ES-I3 (cell line): ENCODE measurements at regions not wholly inside any gene's neighbourhood (a gene's known extent, or its start where the extent isn't known, plus 50 kb on each side); places are given as distances from the start of the nearest gene placed in this dataset.

Experiments
- H3K36me3 ChIP-seq: 2 replicates; pipeline ENCODE4 v1.6.1; 2013; ENCODE audit warnings: mild to moderate bottlenecking, low read length, control low read depth, moderate library complexity; ENCODE audit not compliant: insufficient read depth
- H3K4me1 ChIP-seq: 2 replicates; pipeline ENCODE4 v1.6.1; 2013; ENCODE audit warnings: mild to moderate bottlenecking, control low read depth, low read length; ENCODE audit not compliant: insufficient read depth
- H3K9ac ChIP-seq: 2 replicates; pipeline ENCODE4 v1.6.1; 2013; ENCODE audit warnings: low read depth, mild to moderate bottlenecking, low read length, moderate library complexity
- H3K9me3 ChIP-seq: 2 replicates; pipeline ENCODE4 v1.6.1; 2013; ENCODE audit warnings: mild to moderate bottlenecking, low read length, moderate library complexity; ENCODE audit not compliant: control insufficient read depth, insufficient read depth

DNA sequence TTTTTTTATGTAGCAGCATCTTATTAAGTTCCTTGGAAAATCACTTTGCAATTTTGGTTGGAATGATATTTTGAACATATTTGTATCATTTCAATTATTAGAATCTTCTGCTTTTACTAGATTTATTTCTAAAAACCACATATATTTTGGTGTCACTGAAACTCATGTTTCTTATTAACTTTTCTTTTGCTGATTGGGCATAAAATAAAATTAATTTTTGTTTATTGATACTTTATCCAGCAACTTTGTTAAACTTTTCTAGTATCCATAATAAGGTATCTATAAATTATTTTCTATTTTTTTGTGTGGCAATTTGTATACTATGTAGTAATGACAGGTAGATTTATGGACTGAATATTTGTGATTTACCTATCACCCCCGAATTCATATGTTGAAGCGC, 556.4 kb upstream of the ATXN8OS start:
- peaks cover 4% of the 10 kb centered on the region; the same call in 1 of the 2 replicates for H3K4me1 ChIP-seq
- no peaks in the 10 kb centered on the region for H3K9me3 ChIP-seq

DNA sequence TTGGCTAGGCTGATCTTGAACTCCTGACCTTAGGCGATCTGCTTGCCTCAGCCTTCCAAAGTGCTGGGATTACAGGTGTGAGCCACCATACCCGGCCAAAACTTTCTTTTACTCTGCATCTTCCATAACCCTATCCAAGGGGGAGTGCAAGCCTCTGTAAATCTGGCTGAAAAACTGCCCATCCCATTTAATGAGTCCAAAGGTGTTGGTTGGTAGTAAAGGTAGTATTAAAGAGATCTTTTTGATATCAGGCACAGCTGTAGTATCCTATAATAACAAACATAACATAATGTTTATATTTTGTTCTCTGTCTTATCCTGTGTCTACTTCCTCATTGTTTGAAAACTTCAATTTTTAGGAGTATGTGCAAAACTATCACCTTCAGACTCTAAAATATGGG, 559.8 kb upstream of the ATXN8OS start:
- no peaks in the 10 kb centered on the region for H3K36me3 ChIP-seq
- H3K9me3 ChIP-seq, result no peaks in the 10 kb centered on the region
- H3K9ac ChIP-seq, result no peak overlapping the region
- H3K4me1 ChIP-seq, result no peaks in the 10 kb centered on the region

More for the DNA sequence above, 556.4 kb upstream of the ATXN8OS start:
- Histone ChIP-seq H3K36me3 (no peaks in the 10 kb centered on the region), H3K9ac (no peak overlapping the region)

DNA sequence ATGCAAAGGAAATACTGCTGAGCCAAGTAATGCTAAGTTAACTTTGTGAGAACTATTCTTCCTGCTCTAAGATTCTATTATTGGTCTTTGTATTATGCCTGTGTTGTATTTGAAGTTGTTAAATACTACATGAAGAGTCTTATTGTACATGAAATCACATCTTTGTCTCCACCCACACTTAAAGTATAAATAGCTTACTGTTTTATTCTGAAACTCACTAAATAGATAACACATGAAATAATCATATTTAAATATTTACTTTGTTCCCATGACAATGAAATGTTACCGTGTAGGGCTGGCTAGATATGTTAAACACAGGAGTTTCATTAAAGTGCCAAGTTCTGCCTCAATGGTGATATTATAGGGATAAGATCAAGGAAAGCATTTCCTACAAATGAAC, 562.1 kb upstream of the ATXN8OS start:
- H3K9me3 ChIP-seq, result no peaks in the 10 kb centered on the region
- H3K36me3 ChIP-seq, result no peaks in the 10 kb centered on the region
- H3K9ac ChIP-seq, result no peak overlapping the region
- H3K4me1 ChIP-seq, result no peaks in the 10 kb centered on the region

DNA sequence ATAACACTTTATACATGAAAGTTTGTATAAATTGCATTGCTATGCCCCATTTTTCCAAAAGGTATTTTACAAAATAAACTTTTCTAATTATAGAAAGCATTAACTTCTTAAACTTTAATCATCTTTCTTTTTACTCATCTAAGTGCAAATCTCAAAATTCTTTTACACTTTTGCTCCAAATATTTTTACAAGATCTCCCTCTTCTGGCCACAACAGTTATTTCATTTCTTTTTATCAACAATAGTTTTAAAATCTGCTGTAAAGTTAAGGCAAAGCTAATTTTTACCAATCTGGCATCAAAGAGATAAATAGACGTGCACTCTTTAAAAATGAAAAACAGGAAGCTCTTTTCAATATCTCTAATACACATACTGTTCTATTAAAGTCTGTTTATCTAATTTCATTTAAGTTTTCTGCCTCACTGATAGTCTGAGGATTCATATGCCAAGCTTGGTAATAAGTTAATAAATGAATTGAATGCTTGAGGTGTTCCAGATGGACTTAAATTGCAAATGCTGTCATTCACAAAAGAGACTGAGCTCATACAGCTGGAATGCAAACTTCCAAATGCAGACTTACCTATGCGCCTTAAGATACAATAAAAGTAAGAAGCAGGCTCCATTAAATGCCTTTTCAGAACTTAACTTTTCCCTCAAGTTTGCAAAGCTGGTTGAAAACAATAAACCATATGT, 583.0 kb upstream of the ATXN8OS start:
- H3K9me3 ChIP-seq, result no peaks in the 10 kb centered on the region
- H3K9ac ChIP-seq, result no peak overlapping the region
- no peaks in the 10 kb centered on the region for H3K36me3 ChIP-seq
- H3K4me1 ChIP-seq, result peaks cover 8% of the 10 kb centered on the region; the same call in 1 of the 2 replicates

DNA sequence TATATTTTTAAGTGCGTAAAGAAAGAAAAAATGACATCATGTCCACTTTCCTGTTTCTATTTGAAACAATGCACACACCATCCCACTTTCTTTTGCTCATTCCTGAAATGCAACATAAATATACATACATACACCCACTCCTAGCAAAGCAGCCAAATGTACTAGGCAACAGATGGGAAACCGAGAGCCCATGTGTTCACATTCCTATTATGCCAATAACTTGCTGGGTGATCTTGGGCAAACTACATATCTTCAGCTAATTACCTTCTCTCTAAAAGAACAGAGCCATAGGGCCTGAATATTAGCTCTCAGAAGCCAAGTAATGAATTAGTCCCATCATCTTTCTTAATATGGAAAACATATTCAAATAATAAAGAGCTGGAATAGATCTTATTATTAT, 610.6 kb upstream of the ATXN8OS start:
- Histone ChIP-seq H3K9ac (no peak overlapping the region), H3K9me3 (no peaks in the 10 kb centered on the region), H3K36me3 (no peaks in the 10 kb centered on the region), H3K4me1 (no peaks in the 10 kb centered on the region)

DNA sequence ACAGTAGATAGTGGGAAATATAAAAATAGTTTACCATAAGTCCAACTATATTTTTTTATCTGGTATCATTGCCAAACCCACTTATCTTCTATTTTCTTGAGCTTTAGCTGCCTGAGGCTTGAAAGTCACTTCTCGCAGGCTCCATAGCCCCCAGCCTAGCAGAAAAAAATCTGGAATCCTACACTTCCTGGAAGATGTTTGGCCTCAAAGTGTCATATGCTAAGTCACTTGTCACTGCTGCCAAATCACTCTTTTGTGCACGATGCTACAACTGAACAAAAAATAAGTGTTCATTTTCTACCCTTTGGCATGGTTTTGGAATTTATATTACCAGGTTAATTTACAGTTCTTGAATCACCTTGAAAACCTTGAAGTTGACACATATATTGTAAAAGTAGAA, 612.5 kb upstream of the ATXN8OS start:
- Histone ChIP-seq H3K9me3 (no peaks in the 10 kb centered on the region), H3K4me1 (no peaks in the 10 kb centered on the region), H3K9ac (no peak overlapping the region), H3K36me3 (no peaks in the 10 kb centered on the region)

DNA sequence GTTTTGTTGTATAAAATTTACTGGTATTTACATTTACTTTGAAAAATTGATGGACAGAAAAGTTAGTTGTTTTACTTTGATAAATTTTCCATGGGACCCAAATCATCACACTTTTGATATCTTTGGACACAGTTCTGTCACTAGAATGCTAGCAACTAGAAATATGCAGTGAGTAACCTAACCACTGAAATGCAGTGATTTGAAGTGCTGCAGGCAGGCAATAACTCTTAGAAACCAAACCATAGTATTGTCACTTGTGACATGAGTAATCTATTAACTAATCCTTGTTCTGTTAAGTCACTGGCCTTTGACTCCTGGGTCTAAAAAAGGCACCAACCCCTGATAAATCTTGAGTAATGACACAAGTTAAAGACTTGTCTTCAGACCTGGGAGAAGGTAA, 620.0 kb upstream of the ATXN8OS start:
- peaks cover 3% of the 10 kb centered on the region; the same call in 1 of the 2 replicates for H3K9me3 ChIP-seq

DNA sequence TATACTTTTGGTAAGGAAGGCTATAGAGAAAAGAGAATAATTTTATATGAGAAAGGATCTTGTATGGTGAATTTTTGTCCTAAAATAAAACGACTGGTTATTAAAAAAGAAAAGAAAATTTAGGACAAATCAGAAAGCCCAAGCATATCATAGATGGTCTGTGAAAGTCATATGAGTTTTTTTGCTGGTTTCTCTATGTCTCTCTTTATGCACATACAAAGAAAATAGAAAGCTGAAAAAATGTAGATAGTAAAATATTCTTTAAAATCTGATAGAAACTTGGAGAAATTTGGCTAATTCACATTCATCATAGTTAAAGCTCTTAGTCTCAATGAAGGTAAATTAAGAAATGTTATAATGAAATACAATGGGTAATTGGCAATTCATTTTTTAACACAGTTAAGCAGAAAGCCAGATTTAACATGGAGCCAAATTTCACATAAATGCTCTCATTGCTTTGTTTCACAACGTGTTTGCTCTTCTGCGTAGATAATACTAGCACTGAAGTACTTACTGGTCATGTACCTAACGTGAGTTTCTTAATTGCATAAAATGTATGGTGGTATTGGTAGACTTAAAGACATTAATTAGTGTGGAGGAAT, 621.5 kb upstream of the ATXN8OS start:
- H3K9me3 ChIP-seq, result peaks cover 3% of the 10 kb centered on the region; the same call in 1 of the 2 replicates
- H3K9ac ChIP-seq, result no peak overlapping the region
- no peaks in the 10 kb centered on the region for H3K36me3 ChIP-seq
- no peaks in the 10 kb centered on the region for H3K4me1 ChIP-seq

More for the DNA sequence above, 620.0 kb upstream of the ATXN8OS start:
- H3K36me3 ChIP-seq, result no peaks in the 10 kb centered on the region
- H3K4me1 ChIP-seq, result no peaks in the 10 kb centered on the region
- no peak overlapping the region for H3K9ac ChIP-seq

DNA sequence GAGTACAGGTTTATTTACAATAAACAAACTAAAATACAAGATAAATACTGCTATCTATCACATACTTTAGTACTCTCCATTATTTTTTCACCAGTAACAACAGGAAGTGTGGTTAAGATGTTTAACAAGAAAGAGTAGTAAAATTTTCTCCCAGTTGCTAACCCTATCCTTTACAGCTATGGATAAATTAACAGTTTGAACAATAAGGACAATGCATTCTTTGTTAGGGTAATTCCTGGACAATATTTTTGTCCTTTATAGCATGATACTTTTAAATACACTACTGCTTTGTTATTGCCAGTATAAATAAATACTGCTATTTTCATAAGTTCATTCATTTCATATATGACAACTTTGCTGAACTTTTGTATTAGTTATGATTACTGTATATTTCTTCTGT, 630.2 kb upstream of the ATXN8OS start:
- Histone ChIP-seq H3K4me1 (no peaks in the 10 kb centered on the region), H3K9me3 (no peaks in the 10 kb centered on the region), H3K36me3 (no peaks in the 10 kb centered on the region), H3K9ac (no peak overlapping the region)

DNA sequence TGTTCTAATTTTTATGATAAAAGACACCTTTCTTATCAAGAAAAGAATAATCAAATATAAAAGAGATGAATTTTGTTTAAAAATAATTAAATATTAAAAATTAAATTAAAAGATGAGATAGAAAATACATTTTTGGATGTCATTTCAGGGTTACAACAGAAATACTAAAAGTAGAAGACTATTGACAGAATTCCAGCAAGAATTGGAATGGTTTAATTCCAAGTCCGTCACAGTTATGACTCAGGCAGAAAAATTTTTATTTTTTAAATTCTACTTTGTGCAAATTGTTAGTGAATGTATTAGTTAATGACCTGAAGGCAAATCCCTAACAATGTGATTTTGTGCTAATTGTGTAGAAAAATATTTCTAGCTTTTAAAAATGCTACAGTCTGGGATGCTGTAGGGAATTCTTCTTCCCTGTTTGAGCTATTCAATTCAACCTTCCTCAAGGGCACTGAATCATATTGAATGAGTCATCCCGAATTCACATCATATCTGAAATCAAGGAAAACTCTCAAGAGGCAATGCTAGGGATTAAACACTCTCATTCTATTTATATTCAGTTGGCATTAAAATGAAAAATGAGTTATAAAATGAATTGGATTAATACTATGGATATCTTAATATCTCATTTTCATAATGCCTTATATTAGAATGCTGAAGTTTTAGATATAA, 633.5 kb upstream of the ATXN8OS start:
- Histone ChIP-seq H3K4me1 (no peaks in the 10 kb centered on the region), H3K9me3 (no peaks in the 10 kb centered on the region), H3K36me3 (no peaks in the 10 kb centered on the region), H3K9ac (no peak overlapping the region)

DNA sequence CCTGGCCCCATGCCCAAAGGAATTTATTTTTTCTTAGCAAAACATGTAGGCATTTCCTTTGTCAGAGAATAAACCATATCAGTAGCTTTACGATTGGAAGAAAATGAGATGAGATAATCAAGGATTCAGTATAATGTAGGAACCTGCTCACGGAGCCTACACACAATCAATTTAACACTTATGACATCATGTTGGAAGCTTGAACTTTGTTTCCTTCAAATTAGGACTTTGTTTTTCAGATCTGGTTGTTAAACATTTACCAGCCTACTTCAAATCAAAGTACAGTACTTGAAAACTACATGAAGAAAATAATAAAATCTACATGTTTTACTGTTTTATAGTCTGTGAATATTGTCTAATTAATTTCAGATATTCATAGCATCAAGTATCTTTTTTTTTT, 639.0 kb upstream of the ATXN8OS start:
- no peaks in the 10 kb centered on the region for H3K36me3 ChIP-seq
- no peaks in the 10 kb centered on the region for H3K4me1 ChIP-seq
- H3K9ac ChIP-seq, result no peak overlapping the region
- H3K9me3 ChIP-seq, result no peaks in the 10 kb centered on the region

DNA sequence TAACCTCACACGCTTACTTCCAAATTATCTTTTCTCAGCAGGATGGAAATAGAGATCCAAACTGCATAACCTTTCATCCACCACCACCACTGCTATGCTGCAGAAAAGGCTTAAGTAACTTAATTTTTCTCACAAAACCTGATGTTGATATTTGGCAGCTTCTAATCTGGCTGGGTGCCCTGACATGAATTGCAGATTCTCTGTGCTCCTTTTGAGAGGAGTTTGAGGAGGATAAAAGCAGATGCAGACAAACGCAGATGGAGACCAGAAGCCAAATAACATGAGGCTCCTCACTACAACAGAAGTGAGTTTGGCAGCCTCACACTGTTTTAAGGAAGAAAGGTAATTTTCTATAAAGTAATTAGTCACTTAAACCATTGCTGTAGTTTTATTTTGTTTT, 646.2 kb upstream of the ATXN8OS start:
- H3K9ac ChIP-seq, result no peak overlapping the region
- no peaks in the 10 kb centered on the region for H3K36me3 ChIP-seq
- peaks cover 8% of the 10 kb centered on the region; the same call in 1 of the 2 replicates for H3K4me1 ChIP-seq
- no peaks in the 10 kb centered on the region for H3K9me3 ChIP-seq

DNA sequence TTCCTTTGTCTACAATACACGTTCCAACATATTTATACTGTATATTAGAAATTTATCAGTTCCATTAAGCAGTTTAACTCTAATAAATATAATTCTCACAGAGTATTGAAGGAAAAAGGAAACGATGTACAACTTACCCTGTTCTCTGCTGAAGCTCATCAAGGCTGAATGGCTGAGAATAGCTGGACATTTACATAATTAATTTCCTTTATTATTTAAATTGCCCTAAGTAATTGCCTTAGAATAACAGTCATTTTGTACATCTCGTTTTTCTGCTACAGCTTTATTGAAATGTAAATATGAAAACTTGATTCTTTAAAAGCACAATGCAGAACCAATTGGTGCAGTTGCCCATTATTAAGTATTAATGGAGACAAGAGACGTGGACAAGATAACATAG, 648.3 kb upstream of the ATXN8OS start:
- Histone ChIP-seq H3K9ac (no peak overlapping the region), H3K4me1 (peaks cover 8% of the 10 kb centered on the region; the same call in 1 of the 2 replicates), H3K9me3 (no peaks in the 10 kb centered on the region), H3K36me3 (no peaks in the 10 kb centered on the region)

DNA sequence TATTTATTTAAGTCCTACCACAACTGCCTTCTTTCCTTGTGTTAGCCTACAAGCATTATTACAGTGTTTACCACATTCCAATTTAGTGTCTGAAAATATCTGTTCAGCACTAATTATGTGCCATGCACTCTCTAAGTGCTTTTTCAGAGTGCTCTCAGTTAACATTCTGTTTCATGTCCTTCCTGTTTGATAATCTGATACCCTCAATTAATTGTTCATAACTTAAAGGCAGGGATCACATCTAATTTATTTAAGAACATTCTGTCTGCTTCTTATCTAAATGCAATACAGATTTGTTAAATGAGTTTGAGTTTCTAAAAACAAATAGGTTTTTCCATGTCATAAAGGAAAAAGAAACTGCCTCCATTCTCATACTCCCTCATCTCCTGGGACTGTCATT, 649.6 kb upstream of the ATXN8OS start:
- Histone ChIP-seq H3K36me3 (no peaks in the 10 kb centered on the region), H3K9me3 (no peaks in the 10 kb centered on the region), H3K9ac (no peak overlapping the region), H3K4me1 (peaks cover 8% of the 10 kb centered on the region; the same call in 1 of the 2 replicates)

DNA sequence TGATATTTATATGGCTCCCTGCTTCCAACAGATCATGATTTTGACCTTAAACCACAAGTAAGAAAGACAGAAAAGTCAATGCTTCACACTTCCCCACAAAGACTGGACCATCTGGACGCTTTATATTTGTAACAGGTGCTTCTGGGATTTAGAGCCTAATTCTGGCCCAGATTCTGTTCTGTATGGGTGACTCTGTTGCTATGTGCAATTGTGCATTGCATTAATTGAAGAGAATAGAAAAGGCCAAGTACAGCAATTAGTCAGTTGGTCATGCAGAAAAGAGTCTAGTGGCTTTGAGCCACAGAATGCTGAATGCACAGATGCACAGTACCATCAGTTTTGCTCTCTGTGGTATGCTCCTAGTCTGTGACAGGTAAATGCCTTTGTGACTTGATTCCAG, 657.4 kb upstream of the ATXN8OS start:
- H3K9me3 ChIP-seq, result no peaks in the 10 kb centered on the region
- no peak overlapping the region for H3K9ac ChIP-seq
- no peaks in the 10 kb centered on the region for H3K4me1 ChIP-seq
- H3K36me3 ChIP-seq, result no peaks in the 10 kb centered on the region
